ENCODE measurements at regions not wholly inside any gene's neighbourhood (a gene's known extent, or its start where the extent isn't known, plus 50 kb on each side); places are given as distances from the start of the nearest gene placed in this dataset.

- TF ChIP-seq CTCF (IDR thresholded peaks at IDR 0.05; ENCODE audit: low read length) (no peak), EZH2 (IDR thresholded peaks at IDR 0.05; ENCODE audit: borderline replicate concordance, low read length) (no peak)
Measured at GRCh38 chr1:110262846-110263631, 52.9 kb downstream of the KCNC4 start.

Data from OCI-LY1 (cell line).